ENCODE measurements at regions not wholly inside any gene's neighbourhood (a gene's known extent, or its start where the extent isn't known, plus 50 kb on each side); places are given as distances from the start of the nearest gene placed in this dataset.

DNA sequence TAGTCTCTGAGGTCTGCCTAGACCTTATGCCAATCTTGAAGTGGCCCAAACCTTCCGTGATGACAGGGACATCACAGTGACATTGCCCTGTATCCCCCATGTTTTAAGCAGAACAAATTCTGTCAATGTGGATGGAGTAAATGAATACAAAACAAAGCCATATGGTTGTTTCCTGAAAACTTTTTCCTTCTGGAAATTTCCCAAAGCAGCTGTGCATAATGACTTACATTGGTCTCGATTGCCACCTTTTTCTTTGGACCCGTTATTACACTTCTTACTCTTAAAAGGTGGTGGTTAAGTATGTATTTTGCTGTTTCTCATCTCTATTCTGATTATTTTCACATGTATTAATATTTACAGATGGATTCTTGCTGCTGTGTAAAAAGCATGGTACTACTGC, 411.2 kb upstream of the KLF6 start:
- DNase-seq (ENCODE audit: low read depth): no peak

DNA sequence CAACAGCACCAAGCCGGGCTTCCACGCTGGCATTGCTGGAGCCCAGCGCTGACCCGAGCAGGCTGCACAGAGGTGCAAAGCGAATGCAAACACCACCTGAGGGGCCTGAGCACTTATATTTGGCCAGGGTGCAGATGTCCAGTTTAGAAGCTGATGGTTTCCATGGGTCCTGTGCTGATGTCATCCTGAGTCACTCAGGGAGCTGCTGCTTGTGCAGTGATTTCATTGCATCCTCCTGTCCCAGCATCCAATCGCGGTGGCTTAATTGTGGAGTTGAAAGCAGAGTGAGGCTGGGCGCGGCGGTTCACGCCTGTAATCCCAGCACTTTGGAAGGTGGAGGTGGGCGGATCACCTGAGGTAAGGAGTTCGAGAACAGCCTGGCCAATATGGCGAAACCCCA, 410.2 kb upstream of the KLF6 start:
- no peak for DNase-seq (ENCODE audit: low read depth)

DNA sequence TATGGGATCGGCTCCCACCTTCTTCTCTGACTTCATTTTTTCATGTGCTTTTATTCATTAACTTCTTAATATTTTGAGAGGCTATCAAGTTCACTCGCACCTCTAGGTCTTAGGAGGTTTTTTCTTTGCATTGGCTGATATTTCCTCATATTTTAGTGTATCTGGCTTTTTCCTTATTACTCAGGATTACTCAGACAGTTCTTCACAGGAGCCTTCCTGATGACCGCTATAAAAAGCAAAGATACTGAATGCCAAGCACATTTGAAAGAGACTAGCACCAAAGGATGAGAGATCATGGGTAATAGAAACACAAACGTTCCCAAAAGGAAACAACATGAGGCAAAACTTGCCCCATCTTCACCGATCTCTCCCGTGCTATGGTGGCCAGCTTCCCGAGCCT, 409.2 kb upstream of the KLF6 start:
- DNase-seq (ENCODE audit: low read depth): no peak

GRCh38 chr10:4191894-4192293, 406.9 kb upstream of the KLF6 start:
- DNase-seq (ENCODE audit: low read depth): no peak

- no peak for DNase-seq (ENCODE audit: low read depth)
Observed at GRCh38 chr10:4191354-4191753, 406.3 kb upstream of the KLF6 start.

GRCh38 chr10:4190876-4191275, 405.9 kb upstream of the KLF6 start:
- no peak for DNase-seq (ENCODE audit: low read depth)

DNA sequence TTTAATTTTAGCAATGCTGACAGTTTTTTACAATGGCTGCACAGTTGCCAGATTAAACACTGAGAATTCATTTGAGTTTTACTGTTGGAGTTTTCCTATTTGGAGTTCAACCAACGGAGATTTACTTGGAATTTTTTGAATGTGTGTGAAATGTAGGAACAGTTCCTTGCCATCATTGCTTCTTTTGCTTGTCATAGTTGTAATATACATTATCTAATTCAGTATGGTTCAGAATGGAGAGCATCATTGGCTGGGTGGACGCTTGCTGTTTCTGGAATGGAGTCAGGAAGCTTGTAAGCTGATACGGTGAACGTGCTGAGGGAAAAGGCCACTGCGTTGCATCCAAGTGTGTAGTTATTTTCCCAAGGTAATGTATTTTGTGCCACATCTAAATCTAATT, 404.3 kb upstream of the KLF6 start:
- DNase-seq (ENCODE audit: low read depth): no peak

- DNase-seq (ENCODE audit: low read depth): no peak
Observed at GRCh38 chr10:4188406-4188805, 403.4 kb upstream of the KLF6 start.

GRCh38 chr10:4186849-4187540, 402.0 kb upstream of the KLF6 start:
- no peak for DNase-seq (ENCODE audit: low read depth)

- no peak for DNase-seq (ENCODE audit: low read depth)
Observed at GRCh38 chr10:4183761-4184261, 398.8 kb upstream of the KLF6 start.

GRCh38 chr10:4181621-4182049, 396.6 kb upstream of the KLF6 start:
- no peak for DNase-seq (ENCODE audit: low read depth)

DNA sequence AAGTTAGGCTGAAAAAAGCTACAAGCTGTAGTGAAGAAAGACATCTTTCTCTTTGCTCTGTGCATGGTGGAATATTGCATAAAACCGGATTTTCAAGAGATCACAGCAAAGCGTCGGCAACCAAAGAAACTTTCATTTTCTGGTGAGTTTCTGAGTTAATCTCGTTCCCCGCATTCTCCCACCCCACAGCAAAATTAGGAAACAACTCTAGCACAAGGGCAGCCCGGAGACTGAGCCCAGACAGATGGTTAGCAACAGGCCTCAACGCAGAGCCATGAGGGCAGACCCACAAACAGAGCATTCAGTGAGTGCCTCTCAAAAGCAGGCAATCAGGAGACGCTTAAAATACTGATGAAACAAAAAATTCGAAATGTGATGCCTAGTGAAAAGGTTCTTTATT, 396.1 kb upstream of the KLF6 start:
- DNase-seq (ENCODE audit: low read depth): no peak

DNA sequence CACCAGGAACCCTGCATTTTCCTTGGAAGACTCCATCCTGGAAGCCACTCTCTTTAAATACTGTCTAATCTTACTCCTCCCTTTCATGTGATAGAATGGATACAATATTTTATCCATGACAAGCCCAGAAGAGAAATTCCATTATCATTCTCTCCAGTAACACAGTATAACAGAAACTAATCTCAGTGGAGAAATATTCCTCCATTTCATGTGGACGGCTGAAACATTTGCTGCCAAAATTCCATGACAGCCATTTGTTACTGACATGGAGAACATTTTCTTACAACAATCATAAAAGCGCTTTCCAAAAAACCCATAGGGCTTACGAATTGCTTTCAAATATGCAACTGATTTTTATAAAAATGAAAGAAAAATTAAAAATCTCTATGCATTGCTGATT, 392.8 kb upstream of the KLF6 start:
- DNase-seq (ENCODE audit: low read depth): no peak

GRCh38 chr10:4176500-4177281, 391.7 kb upstream of the KLF6 start:
- DNase-seq (ENCODE audit: low read depth): no peak

GRCh38 chr10:4174197-4174596, 389.2 kb upstream of the KLF6 start:
- no peak for DNase-seq (ENCODE audit: low read depth)

DNA sequence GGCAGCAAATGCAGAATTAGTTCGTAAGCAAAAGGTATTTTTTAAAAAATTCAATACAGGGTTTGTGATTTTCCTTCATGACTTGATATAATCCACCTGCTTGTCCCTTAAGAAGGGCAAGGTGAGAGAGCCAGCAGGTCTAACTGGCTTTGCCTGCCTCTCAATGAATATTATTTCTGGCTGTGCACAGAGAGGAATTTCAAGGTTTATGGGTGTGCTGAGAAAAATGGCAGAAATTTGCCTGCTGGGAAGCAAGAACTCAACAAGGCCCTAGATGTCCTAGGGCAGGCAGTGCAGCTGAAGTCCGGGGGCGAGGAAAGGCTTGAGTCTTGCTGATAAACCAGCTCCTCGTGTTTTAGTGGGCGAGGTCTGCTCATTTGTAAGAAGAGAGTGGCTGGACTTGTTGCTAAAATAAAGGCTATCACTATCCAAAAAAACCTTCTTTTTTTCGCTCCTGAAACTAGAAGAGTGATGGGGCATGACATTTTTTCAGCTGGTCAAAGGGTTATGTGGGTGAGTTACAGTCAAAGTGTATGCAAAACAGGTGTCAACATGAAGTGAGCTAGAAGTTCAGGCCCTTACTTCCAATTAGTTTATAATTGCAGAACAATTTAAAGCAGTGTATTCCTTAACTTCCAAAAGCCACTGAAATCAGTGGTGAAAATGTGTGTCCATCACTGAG, 385.8 kb upstream of the KLF6 start:
- DNase-seq (ENCODE audit: low read depth): no peak

- DNase-seq (ENCODE audit: low read depth): no peak
Observed at GRCh38 chr10:4170181-4170580, 385.2 kb upstream of the KLF6 start.

- no peak for DNase-seq (ENCODE audit: low read depth)
Observed at GRCh38 chr10:4169448-4169847, 384.4 kb upstream of the KLF6 start.

DNA sequence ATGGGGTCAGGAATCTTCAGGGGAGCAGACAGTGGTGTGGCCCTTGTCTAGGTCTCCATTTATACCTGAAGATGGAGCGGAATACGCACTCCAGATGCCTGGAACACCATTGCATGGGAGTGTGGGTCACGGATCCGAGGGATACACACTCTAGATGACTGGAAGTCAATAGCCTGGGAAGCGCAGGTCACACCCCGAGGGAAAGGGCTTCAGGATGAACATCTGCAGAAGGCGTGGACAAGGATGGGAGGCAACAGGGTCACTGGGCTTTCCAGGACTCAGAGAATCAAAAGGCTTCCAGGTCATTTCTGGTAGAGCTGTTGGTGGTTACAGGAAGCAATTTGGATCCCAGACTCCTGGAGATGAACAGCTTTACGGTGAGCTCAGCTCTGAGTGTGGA, 382.2 kb upstream of the KLF6 start:
- DNase-seq (ENCODE audit: low read depth): no peak

GRCh38 chr10:4162571-4163286, 377.7 kb upstream of the KLF6 start:
- no peak for DNase-seq (ENCODE audit: low read depth)

- DNase-seq (ENCODE audit: low read depth): no peak
Observed at GRCh38 chr10:4159173-4159572, 374.2 kb upstream of the KLF6 start.

GRCh38 chr10:4154191-4154715, 369.2 kb upstream of the KLF6 start:
- no peak for DNase-seq (ENCODE audit: low read depth)

All from activated gamma-delta T cell treated with anti-CD3 and anti-CD28 coated beads, Interleukin-2, amount 50 U/mL, for 16 hours (primary cell).